ENCODE measurements at regions not wholly inside any gene's neighbourhood (a gene's known extent, or its start where the extent isn't known, plus 50 kb on each side); places are given as distances from the start of the nearest gene placed in this dataset.
"Not testable (repeated sequence)": the region's sequence is repeated elsewhere in the genome, so short reads cannot be mapped to it uniquely, and the experiment has no call there.

DNA sequence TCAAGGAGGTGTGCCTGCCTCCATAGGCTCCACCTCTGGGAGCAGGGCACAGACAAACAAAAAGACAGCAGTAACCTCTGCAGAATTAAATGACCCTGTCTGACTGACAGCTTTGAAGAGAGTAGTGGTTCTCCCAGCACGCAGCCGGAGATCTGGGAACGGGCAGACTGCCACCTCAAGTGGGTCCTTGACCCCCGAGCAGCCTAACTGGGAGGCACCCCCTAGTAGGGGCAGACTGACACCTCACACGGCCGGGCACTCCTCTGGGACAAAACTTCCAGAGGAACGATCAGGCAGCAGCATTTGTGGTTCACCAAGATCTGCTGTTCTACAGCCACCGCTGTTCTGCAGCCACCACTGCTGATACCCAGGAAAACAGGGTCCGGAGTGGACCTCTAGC, 378.2 kb downstream of the PTH2R start:
- not testable (repeated sequence) for TF ChIP-seq EZH2 (IDR thresholded peaks at IDR 0.05; ENCODE audit: borderline replicate concordance, insufficient read depth, low read depth, low read length, poor library complexity, severe bottlenecking); CTCF (IDR thresholded peaks at IDR 0.05)
